Trophoblast cell (in vitro differentiated cells and primary cell): ENCODE measurements at regions not wholly inside any gene's neighbourhood (a gene's known extent, or its start where the extent isn't known, plus 50 kb on each side); places are given as distances from the start of the nearest gene placed in this dataset.

Experiments used
- DNase-seq, 2 donors: peaks; one replicate each; pipeline ENCODE4 v3.0.0-alpha.2; 2016
- H2AFZ ChIP-seq: 2 replicates; pipeline ENCODE4 v1.6.1; 2013; ENCODE audit warnings: low read length, moderate library complexity, mild to moderate bottlenecking; ENCODE audit not compliant: insufficient read depth, poor library complexity
- H2AK5ac ChIP-seq: 2 replicates; pipeline ENCODE4 v1.6.1; 2013; ENCODE audit warnings: mild to moderate bottlenecking, low read length
- H2BK120ac ChIP-seq: 2 replicates; pipeline ENCODE4 v1.6.1; 2013; ENCODE audit warnings: low read length, mild to moderate bottlenecking, moderate library complexity; ENCODE audit not compliant: insufficient read depth, poor library complexity
- H2BK12ac ChIP-seq: 2 replicates; pipeline ENCODE4 v1.6.1; 2013; ENCODE audit warnings: mild to moderate bottlenecking, low read length, moderate library complexity
- H2BK5ac ChIP-seq: 2 replicates; pipeline ENCODE4 v1.6.1; 2013; ENCODE audit warnings: low read length, low read depth, moderate library complexity, mild to moderate bottlenecking; ENCODE audit not compliant: poor library complexity
- H3K14ac ChIP-seq: 2 replicates; pipeline ENCODE4 v1.6.1; 2013; ENCODE audit warnings: mild to moderate bottlenecking, low read length
- H3K18ac ChIP-seq: 2 replicates; pipeline ENCODE4 v1.6.1; 2013; ENCODE audit warnings: mild to moderate bottlenecking, low read length
- H3K23ac ChIP-seq: 2 replicates; pipeline ENCODE4 v1.6.1; 2013; ENCODE audit warnings: low read length
- H3K27ac ChIP-seq: 2 replicates; pipeline ENCODE4 v1.5.1; 2013; ENCODE audit warnings: low read depth, mild to moderate bottlenecking, inconsistent platforms, low read length, moderate library complexity
- H3K27me3 ChIP-seq: 2 replicates; pipeline ENCODE4 v1.6.1; 2013; ENCODE audit warnings: inconsistent platforms, mild to moderate bottlenecking, low read length, moderate library complexity; ENCODE audit not compliant: insufficient read depth
- H3K36me3 ChIP-seq, 2 experiments: 1 replicate in 1 of 2; 2 replicates in 1 of 2; pipeline ENCODE4 v1.6.1; 2013; ENCODE audit warnings: low read length in 2 of 2, mild to moderate bottlenecking in 2 of 2, moderate library complexity in 1 of 2; ENCODE audit not compliant: insufficient read depth in 2 of 2, control insufficient read depth in 1 of 2
- H3K4ac ChIP-seq: 2 replicates; pipeline ENCODE4 v1.6.1; 2013; ENCODE audit warnings: low read depth, mild to moderate bottlenecking, low read length, moderate library complexity
- H3K4me1 ChIP-seq, 2 experiments: 1 replicate in 1 of 2; 2 replicates in 1 of 2; pipeline ENCODE4 v1.6.1; 2013; ENCODE audit warnings: low read length in 2 of 2, mild to moderate bottlenecking in 2 of 2, moderate library complexity in 1 of 2; ENCODE audit not compliant: insufficient read depth in 2 of 2, control insufficient read depth in 1 of 2
- H3K4me2 ChIP-seq: 2 replicates; pipeline ENCODE4 v1.6.1; 2013; ENCODE audit warnings: inconsistent platforms, mild to moderate bottlenecking, low read length, moderate library complexity
- H3K4me3 ChIP-seq: 2 replicates; pipeline ENCODE4 v1.5.1; 2013; ENCODE audit warnings: mild to moderate bottlenecking, low read depth, low read length, inconsistent platforms
- H3K79me1 ChIP-seq: one replicate; pipeline ENCODE4 v1.6.1; 2013; ENCODE audit warnings: low read length
- H3K79me2 ChIP-seq: 2 replicates; pipeline ENCODE4 v1.6.1; 2013; ENCODE audit warnings: low read length, mild to moderate bottlenecking; ENCODE audit not compliant: control insufficient read depth, insufficient read depth, poor library complexity
- H3K9ac ChIP-seq: 2 replicates; pipeline ENCODE4 v1.6.1; 2013; ENCODE audit warnings: mild to moderate bottlenecking, low read length
- H3K9me3 ChIP-seq: 2 replicates; pipeline ENCODE4 v1.6.1; 2013; ENCODE audit warnings: low read depth, mild to moderate bottlenecking, control low read depth, inconsistent platforms, low read length; ENCODE audit not compliant: insufficient read depth
- H4K12ac ChIP-seq: 2 replicates; pipeline ENCODE4 v1.6.1; 2013; ENCODE audit warnings: low read depth, mild to moderate bottlenecking, low read length, moderate library complexity
- H4K8ac ChIP-seq: 2 replicates; pipeline ENCODE4 v1.6.1; 2013; ENCODE audit warnings: low read depth, mild to moderate bottlenecking, low read length, moderate library complexity
- H4K91ac ChIP-seq: one replicate; pipeline ENCODE4 v1.6.1; 2013; ENCODE audit warnings: low read depth, mild to moderate bottlenecking, low read length, moderate library complexity
- WGBS: extraction: QIAGEN DNeasy Blood & Tissue Kit; methylation state at CpG from one replicate; pipeline ENCODE4 v1.1.7; 2013; ENCODE audit warnings: missing lambda C conversion rate; ENCODE audit not compliant: insufficient read length, insufficient coverage; ENCODE audit errors: extremely low coverage; 5-methylcytosine and 5-hydroxymethylcytosine counted together

GRCh38 chr14:95616745-95617144 lies 69.5 kb upstream of the TCL1B start:
- no peak overlapping the region for H3K23ac ChIP-seq
- H2BK12ac ChIP-seq, result no peak overlapping the region
- no CpG with 5 or more reads among the region's 4 CpGs for WGBS

GRCh38 chr14:95619785-95620417 lies 66.3 kb upstream of the TCL1B start:
- no peak overlapping the region for H4K91ac ChIP-seq
- H3K79me1 ChIP-seq, result peaks cover 4% of the 10 kb centered on the region
- no peak overlapping the region for H3K4ac ChIP-seq
- no CpG with 5 or more reads among the region's 12 CpGs for WGBS
- H4K12ac ChIP-seq, result no peak overlapping the region
- no peak overlapping the region for H4K8ac ChIP-seq
- H3K18ac ChIP-seq, result no peak overlapping the region
- H3K4me3 ChIP-seq, result no peak overlapping the region
- H3K27ac ChIP-seq, result no peak overlapping the region
- no peak overlapping the region for H2BK12ac ChIP-seq
- no peak overlapping the region for H2BK5ac ChIP-seq
- DNase-seq, result no peak
- no peak overlapping the region for H3K9ac ChIP-seq
- no peak overlapping the region for H3K14ac ChIP-seq
- H3K4me2 ChIP-seq, result no peak overlapping the region
- H2AFZ ChIP-seq, result no peak overlapping the region
- H3K9me3 ChIP-seq, result no peaks in the 10 kb centered on the region
- H2BK120ac ChIP-seq, result no peak overlapping the region
- H3K79me2 ChIP-seq, result no peaks in the 10 kb centered on the region
- peaks cover 0 to 2% of the 10 kb centered on the region in 2 experiments for H3K4me1 ChIP-seq
- no peaks in the 10 kb centered on the region for H3K27me3 ChIP-seq
- no peaks in the 10 kb centered on the region for H3K36me3 ChIP-seq
- H3K23ac ChIP-seq, result no peak overlapping the region
- no peak overlapping the region for H2AK5ac ChIP-seq

More at GRCh38 chr14:95616745-95617144, 69.5 kb upstream of the TCL1B start:
- no peak overlapping the region for H3K9ac ChIP-seq
- H4K91ac ChIP-seq, result no peak overlapping the region
- no peak overlapping the region for H2BK5ac ChIP-seq
- H3K79me1 ChIP-seq, result peaks cover 6% of the 10 kb centered on the region
- no peak overlapping the region for H2BK120ac ChIP-seq
- no peaks in the 10 kb centered on the region for H3K4me1 ChIP-seq
- no peak overlapping the region for H3K4me2 ChIP-seq
- DNase-seq, result peak in 1 of 2 donors; percentile 12
- H3K36me3 ChIP-seq, result no peaks in the 10 kb centered on the region
- H4K12ac ChIP-seq, result no peak overlapping the region
- no peak overlapping the region for H3K4ac ChIP-seq
- H3K18ac ChIP-seq, result no peak overlapping the region
- no peak overlapping the region for H3K14ac ChIP-seq
- H3K9me3 ChIP-seq, result no peaks in the 10 kb centered on the region
- no peak overlapping the region for H3K27ac ChIP-seq
- H4K8ac ChIP-seq, result no peak overlapping the region
- no peaks in the 10 kb centered on the region for H3K27me3 ChIP-seq
- no peak overlapping the region for H2AFZ ChIP-seq
- no peak overlapping the region for H2AK5ac ChIP-seq
- H3K4me3 ChIP-seq, result no peak overlapping the region
- no peaks in the 10 kb centered on the region for H3K79me2 ChIP-seq

GRCh38 chr14:95620659-95621059 lies 65.6 kb upstream of the TCL1B start:
- no peak overlapping the region for H4K12ac ChIP-seq
- H3K14ac ChIP-seq, result no peak overlapping the region
- no peak overlapping the region for H3K23ac ChIP-seq
- H3K4me1 ChIP-seq, result peaks cover 0 to 2% of the 10 kb centered on the region in 2 experiments
- H3K9ac ChIP-seq, result no peak overlapping the region
- DNase-seq, result no peak
- H3K18ac ChIP-seq, result no peak overlapping the region
- no peak overlapping the region for H3K4me3 ChIP-seq
- no peak overlapping the region for H2BK12ac ChIP-seq
- no peak overlapping the region for H3K4ac ChIP-seq
- H3K79me2 ChIP-seq, result no peaks in the 10 kb centered on the region
- no peak overlapping the region for H3K4me2 ChIP-seq
- H3K9me3 ChIP-seq, result no peaks in the 10 kb centered on the region
- H2BK5ac ChIP-seq, result no peak overlapping the region
- H2AK5ac ChIP-seq, result peak overlapping the region; percentile 64
- H3K27ac ChIP-seq, result no peak overlapping the region
- H3K27me3 ChIP-seq, result no peaks in the 10 kb centered on the region
- no peak overlapping the region for H4K91ac ChIP-seq
- H2AFZ ChIP-seq, result no peak overlapping the region
- peaks cover 4% of the 10 kb centered on the region for H3K79me1 ChIP-seq
- WGBS, result no CpG with 5 or more reads among the region's 16 CpGs
- H3K36me3 ChIP-seq, result no peaks in the 10 kb centered on the region
- no peak overlapping the region for H2BK120ac ChIP-seq
- H4K8ac ChIP-seq, result no peak overlapping the region

- Histone ChIP-seq H2AFZ (no peak overlapping the region), H3K4me1 (peaks cover 0 to 2% of the 10 kb centered on the region in 2 experiments), H3K9ac (no peak overlapping the region), H3K4me3 (no peak overlapping the region), H2BK120ac (no peak overlapping the region), H2BK5ac (no peak overlapping the region), H3K27me3 (no peaks in the 10 kb centered on the region), H3K9me3 (no peaks in the 10 kb centered on the region), H4K8ac (no peak overlapping the region), H3K79me1 (no peaks in the 10 kb centered on the region), H3K23ac (no peak overlapping the region), H3K4me2 (no peak overlapping the region), H3K18ac (no peak overlapping the region), H2AK5ac (no peak overlapping the region), H4K12ac (no peak overlapping the region), H3K79me2 (no peaks in the 10 kb centered on the region), H4K91ac (no peak overlapping the region), H3K36me3 (no peaks in the 10 kb centered on the region), H3K4ac (no peak overlapping the region), H3K14ac (no peak overlapping the region), H2BK12ac (no peak overlapping the region), H3K27ac (no peak overlapping the region)
- WGBS, result no CpG with 5 or more reads among the region's 5 CpGs
- DNase-seq, result no peak
Observed at GRCh38 chr14:95623195-95623594, 63.0 kb upstream of the TCL1B start.
